Tibial nerve (tissue), 4 donors: ENCODE measurements at regions not wholly inside any gene's neighbourhood (a gene's known extent, or its start where the extent isn't known, plus 50 kb on each side); places are given as distances from the start of the nearest gene placed in this dataset.

Experiments
- DNase-seq, 2 donors: peaks; one replicate each; pipeline ENCODE4 v3.0.0-alpha.2; 2019; ENCODE audit warnings: low spot score in 2 of 2
- H3K27ac ChIP-seq, 4 donors: fragments of 200-600 bp; sonication (generic) in 3 of 4; one replicate each; pipeline ENCODE4 v1.5.1; 2017 to 2019; ENCODE audit warnings: mild to moderate bottlenecking in 1 of 4
- H3K27me3 ChIP-seq, 2 donors: fragments of 200-600 bp; sonication (generic) in 1 of 2; one replicate each; pipeline versions ENCODE4 v1.5.1 to v1.6.0; 2017 to 2019
- H3K36me3 ChIP-seq, 3 donors: fragments of 200-600 bp; sonication (generic); one replicate each; pipeline ENCODE4 v1.5.1; 2018 to 2019
- H3K4me1 ChIP-seq, 4 donors: fragments of 200-600 bp; sonication (generic) in 3 of 4; one replicate each; pipeline ENCODE4 v1.5.1; 2017 to 2019
- H3K4me3 ChIP-seq, 4 donors: fragments of 200-600 bp; sonication (generic) in 3 of 4; one replicate each; pipeline ENCODE4 v1.5.1; 2017 to 2019; ENCODE audit warnings: mild to moderate bottlenecking in 1 of 4, moderate library complexity in 1 of 4
- H3K9me3 ChIP-seq, 4 donors: fragments of 200-600 bp; sonication (generic) in 3 of 4; one replicate each; pipeline ENCODE4 v1.5.1; 2017 to 2019
- EP300 ChIP-seq, 2 donors: sonication (generic); formaldehyde crosslinking; IDR thresholded peaks; one replicate each; pipeline ENCODE4 v1.6.1; 2017; ENCODE audit warnings: antibody characterized with exemption in 2 of 2, mild to moderate bottlenecking in 1 of 2
- POLR2A ChIP-seq, 2 donors: fragments of 450-650 bp; IDR thresholded peaks; one replicate each; pipeline ENCODE4 v1.6.1; 2017; ENCODE audit warnings: antibody characterized with exemption in 2 of 2, mild to moderate bottlenecking in 2 of 2, moderate library complexity in 2 of 2
- WGBS, 2 donors: methylation state at CpG; one replicate each; pipeline ENCODE4 v1.1.5; 2018; 5-methylcytosine and 5-hydroxymethylcytosine counted together
- TF ChIP-seq, protein P1 (sequence below), 5 experiments: fragments of 200-600 bp in 3 of 5; fragments of 450-650 bp in 2 of 5; sonication (generic) in 3 of 5; IDR thresholded peaks; one replicate each; pipeline ENCODE4 v1.5.1; 2016 to 2019; ENCODE audit warnings: antibody characterized with exemption in 5 of 5, mild to moderate bottlenecking in 3 of 5, moderate library complexity in 2 of 5

DNA sequence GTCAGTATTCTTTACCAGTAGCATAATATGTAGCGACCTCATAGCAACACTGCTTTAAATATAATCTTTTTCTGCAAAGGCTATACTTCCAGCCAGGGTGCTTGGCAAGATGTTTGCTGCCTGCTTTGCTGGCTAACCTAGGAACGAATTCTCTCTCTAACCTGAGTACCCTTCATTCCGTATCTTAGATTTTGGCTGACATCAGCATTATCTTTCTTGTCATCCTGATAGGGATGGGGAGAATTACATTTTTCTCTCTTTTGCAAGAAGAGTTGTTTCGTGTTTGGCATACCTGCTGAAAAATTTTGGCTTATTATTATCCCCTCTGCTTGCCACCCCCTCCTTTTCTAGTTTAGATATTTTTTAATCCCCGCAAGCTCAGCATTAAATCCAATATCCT lies 91.2 kb upstream of the CLMP start:
- WGBS, 2 donors = 63 to 83% methylated on average over 5 of the region's 5 CpGs
- Histone ChIP-seq H3K27me3 (peaks cover 0 to 4% of the 10 kb centered on the region in 2 donors), H3K4me3 (no peak overlapping the region), H3K4me1 (no peaks in the 10 kb centered on the region), H3K9me3 (peaks cover 0 to 8% (median 0%) of the 10 kb centered on the region in 4 donors), H3K27ac (no peak overlapping the region), H3K36me3 (no peaks in the 10 kb centered on the region)
- TF ChIP-seq, protein P1, sequence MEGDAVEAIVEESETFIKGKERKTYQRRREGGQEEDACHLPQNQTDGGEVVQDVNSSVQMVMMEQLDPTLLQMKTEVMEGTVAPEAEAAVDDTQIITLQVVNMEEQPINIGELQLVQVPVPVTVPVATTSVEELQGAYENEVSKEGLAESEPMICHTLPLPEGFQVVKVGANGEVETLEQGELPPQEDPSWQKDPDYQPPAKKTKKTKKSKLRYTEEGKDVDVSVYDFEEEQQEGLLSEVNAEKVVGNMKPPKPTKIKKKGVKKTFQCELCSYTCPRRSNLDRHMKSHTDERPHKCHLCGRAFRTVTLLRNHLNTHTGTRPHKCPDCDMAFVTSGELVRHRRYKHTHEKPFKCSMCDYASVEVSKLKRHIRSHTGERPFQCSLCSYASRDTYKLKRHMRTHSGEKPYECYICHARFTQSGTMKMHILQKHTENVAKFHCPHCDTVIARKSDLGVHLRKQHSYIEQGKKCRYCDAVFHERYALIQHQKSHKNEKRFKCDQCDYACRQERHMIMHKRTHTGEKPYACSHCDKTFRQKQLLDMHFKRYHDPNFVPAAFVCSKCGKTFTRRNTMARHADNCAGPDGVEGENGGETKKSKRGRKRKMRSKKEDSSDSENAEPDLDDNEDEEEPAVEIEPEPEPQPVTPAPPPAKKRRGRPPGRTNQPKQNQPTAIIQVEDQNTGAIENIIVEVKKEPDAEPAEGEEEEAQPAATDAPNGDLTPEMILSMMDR (IDR thresholded peaks at IDR 0.05) = no peak
- TF ChIP-seq EP300 (IDR thresholded peaks at IDR 0.05) (no peak), POLR2A (IDR thresholded peaks at IDR 0.05) (no peak)
- DNase-seq = no peak

DNA sequence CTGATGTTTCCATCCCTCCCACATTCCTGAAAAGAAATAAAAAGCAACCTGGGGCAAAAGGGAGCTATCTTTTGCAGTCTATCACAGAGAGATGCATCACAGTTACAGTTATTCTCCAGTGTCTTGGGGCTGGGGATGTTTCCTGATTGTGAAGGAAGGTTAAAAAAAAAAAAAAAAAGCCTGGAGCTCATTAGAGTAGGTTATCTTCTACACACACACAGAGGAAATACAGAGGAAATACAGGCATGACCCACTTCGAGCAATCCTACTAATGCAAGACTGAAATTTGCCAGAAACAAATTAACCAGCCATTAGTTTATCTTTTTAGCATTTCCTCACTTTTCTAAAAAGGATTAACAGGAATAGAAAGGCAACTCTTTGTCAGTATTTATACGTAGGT lies 89.4 kb upstream of the CLMP start:
- peaks cover 0 to 8% (median 0%) of the 10 kb centered on the region in 4 donors for H3K9me3 ChIP-seq
- H3K36me3 ChIP-seq = no peaks in the 10 kb centered on the region
- no peaks in the 10 kb centered on the region for H3K4me1 ChIP-seq
- TF ChIP-seq POLR2A (IDR thresholded peaks at IDR 0.05) = no peak
- TF ChIP-seq, protein P1 (IDR thresholded peaks at IDR 0.05) = no peak
- TF ChIP-seq EP300 (IDR thresholded peaks at IDR 0.05) = no peak
- WGBS, 2 donors = 65 to 68% methylated on average over 2 of the region's 2 CpGs
- no peak overlapping the region for H3K4me3 ChIP-seq
- no peak overlapping the region for H3K27ac ChIP-seq
- H3K27me3 ChIP-seq = peaks cover 0 to 4% of the 10 kb centered on the region in 2 donors
- no peak for DNase-seq

DNA sequence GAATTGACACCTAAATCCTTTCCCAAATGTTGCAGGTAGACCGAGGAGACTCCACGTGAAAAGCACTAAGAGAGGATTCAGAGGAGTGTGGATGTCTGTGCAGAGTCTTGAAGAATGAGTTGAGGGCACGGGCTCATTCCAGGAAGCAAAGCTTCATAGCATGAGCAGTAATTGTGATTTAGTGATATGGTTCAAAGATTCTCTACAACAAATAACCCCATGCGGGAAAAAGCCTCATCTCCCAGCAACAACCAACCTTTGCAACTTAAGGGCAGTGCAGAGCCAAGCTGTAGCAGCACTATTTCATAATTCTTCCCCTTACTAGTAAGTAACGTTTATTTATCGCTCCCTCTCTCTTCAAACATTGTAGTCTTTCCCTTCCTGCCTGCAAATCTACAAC lies 87.5 kb upstream of the CLMP start:
- Histone ChIP-seq H3K27ac (no peak overlapping the region), H3K9me3 (peaks cover 0 to 7% (median 0%) of the 10 kb centered on the region in 4 donors), H3K4me1 (no peaks in the 10 kb centered on the region), H3K36me3 (no peaks in the 10 kb centered on the region), H3K4me3 (no peak overlapping the region), H3K27me3 (peaks cover 0 to 4% of the 10 kb centered on the region in 2 donors)
- WGBS, 2 donors = 65 to 78% methylated on average over 6 of the region's 6 CpGs
- no peak for DNase-seq
- TF ChIP-seq EP300 (IDR thresholded peaks at IDR 0.05) (no peak), POLR2A (IDR thresholded peaks at IDR 0.05) (no peak)
- TF ChIP-seq, protein P1 (IDR thresholded peaks at IDR 0.05) = no peak

DNA sequence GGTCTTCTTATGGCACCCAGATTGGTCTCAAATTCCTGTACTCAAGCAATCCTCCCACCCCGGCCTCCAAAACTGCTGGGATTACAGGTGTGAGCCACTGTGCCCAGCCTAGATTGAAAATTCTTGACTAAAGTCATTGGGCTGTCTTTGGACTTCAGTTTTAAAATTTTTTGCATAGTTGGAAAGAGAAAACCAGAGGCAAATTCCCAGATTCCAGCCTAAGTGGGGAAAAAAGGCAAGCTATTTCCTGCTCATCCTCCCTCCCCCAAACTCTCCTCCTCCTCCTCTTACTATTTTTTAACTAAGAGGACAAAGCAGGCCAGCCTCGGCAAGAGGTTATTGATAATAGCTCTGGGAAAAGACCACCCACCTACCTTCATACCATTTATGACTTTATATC lies 78.6 kb upstream of the CLMP start:
- DNase-seq = no peak
- peaks cover 0 to 7% of the 10 kb centered on the region in 2 donors for H3K27me3 ChIP-seq
- H3K36me3 ChIP-seq = no peaks in the 10 kb centered on the region
- H3K9me3 ChIP-seq = no peaks in the 10 kb centered on the region
- H3K4me3 ChIP-seq = no peak overlapping the region
- 43 to 59% methylated on average over 2 of the region's 2 CpGs for WGBS, 2 donors
- TF ChIP-seq POLR2A (IDR thresholded peaks at IDR 0.05) (no peak), EP300 (IDR thresholded peaks at IDR 0.05) (no peak)
- TF ChIP-seq, protein P1 (IDR thresholded peaks at IDR 0.05) = no peak
- H3K4me1 ChIP-seq = no peaks in the 10 kb centered on the region
- no peak overlapping the region for H3K27ac ChIP-seq

DNA sequence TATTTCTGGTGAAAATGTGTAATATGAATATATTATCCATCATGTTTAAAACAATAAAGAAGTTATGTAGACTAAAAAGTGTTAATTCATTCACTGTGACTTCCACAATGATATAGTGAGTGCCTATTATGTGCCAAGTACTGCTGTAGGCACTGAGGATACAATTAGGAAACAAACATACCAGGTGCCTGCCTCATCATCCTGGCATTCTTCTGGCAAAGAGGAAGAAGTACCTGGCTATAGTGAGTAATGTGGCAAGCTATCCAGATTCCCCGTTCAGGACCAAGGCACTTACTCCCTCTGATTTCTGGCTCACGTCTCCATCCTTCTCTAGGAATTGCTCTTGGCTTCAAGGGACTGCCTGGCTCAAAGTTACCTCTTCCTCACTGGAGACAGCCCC lies 77.5 kb upstream of the CLMP start:
- Histone ChIP-seq H3K4me3 (no peak overlapping the region), H3K27ac (no peak overlapping the region), H3K27me3 (peaks cover 0 to 7% of the 10 kb centered on the region in 2 donors), H3K9me3 (no peaks in the 10 kb centered on the region), H3K36me3 (no peaks in the 10 kb centered on the region), H3K4me1 (no peaks in the 10 kb centered on the region)
- TF ChIP-seq, protein P1 (IDR thresholded peaks at IDR 0.05) = no peak
- no peak for TF ChIP-seq POLR2A (IDR thresholded peaks at IDR 0.05)
- no peak for TF ChIP-seq EP300 (IDR thresholded peaks at IDR 0.05)
- WGBS, 2 donors = 75 to 76% methylated on average over 2 of the region's 2 CpGs
- DNase-seq = no peak
